GM18502 (cell line): ENCODE measurements at regions not wholly inside any gene's neighbourhood (a gene's known extent, or its start where the extent isn't known, plus 50 kb on each side); places are given as distances from the start of the nearest gene placed in this dataset.
"Not testable (repeated sequence)": the region's sequence is repeated elsewhere in the genome, so short reads cannot be mapped to it uniquely, and the experiment has no call there.

Experiments
- ATAC-seq: cut with Tn5 transposase; IDR thresholded peaks from one replicate; pipeline ENCODE4 v1.9.1; 2021; ENCODE audit warnings: mild to moderate bottlenecking; ENCODE audit not compliant: unreplicated experiment, poor library complexity

GRCh38 chr7:25677595-25677994, 449.3 kb upstream of the NPVF start:
- ATAC-seq: no peak

- no peak for ATAC-seq
Measured at GRCh38 chr7:25678215-25678614, 449.9 kb upstream of the NPVF start.

DNA sequence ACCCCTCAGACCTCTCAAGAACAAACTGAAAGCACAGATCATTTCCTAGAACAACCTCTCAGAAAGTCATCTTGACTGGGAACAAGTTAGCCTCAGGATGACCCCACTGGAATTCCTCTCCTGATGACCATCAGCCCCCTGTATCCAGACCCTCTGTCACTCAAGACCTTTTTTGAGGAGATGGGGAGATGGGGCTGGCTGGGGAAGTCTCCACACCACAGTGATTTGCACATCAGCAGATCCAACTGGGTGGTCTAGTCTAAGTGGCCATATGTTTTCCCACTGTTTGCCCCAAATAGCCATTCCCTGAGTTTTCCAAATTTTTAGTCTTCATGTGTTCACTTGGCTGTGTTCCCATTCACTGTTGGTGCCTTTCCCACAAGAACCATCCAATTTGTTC, 452.4 kb upstream of the NPVF start:
- ATAC-seq: no peak

GRCh38 chr7:25684360-25684759, 456.1 kb upstream of the NPVF start:
- no peak for ATAC-seq

GRCh38 chr7:25686493-25686892, 458.2 kb upstream of the NPVF start:
- ATAC-seq: no peak

DNA sequence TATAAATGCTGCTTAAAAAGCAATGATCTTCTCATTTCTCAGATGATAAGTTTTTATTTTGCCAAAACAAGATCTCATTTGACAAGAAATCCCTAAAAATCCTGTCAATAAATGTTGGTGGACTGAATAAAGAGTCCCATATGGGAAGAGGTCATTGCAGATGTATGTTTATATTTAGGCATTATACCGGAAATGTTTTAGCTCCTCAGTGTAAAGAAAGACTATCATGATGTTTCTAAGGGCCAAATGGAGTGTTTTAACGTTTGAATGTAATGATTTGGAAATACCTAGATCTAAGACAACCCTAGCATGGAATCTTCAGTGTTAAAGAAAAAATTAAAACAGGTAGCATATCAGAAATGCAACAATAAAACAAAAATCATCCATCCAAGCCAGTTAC, 457.8 kb upstream of the NFE2L3 start:
- ATAC-seq: no peak

- no peak for ATAC-seq
Measured at GRCh38 chr7:25694699-25695098, 457.3 kb upstream of the NFE2L3 start.

DNA sequence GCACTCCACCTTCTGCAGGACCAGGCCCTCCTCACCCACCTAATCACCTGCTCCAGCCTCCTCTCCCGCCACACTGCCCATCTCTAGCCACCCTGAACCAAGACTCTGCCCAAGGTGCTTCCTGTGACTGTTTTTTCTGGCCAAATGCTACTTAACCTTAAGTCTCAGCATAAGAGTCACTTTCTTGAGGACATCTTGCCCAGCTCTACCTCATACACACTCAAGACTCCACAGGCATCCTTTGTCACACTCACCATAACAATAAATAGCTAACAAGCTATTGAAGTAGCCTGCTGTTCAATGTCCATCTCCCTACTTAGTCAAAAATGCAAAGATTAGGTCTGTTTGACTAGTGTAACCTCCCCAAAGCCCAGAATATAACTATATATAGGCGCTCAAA, 455.4 kb upstream of the NFE2L3 start:
- ATAC-seq: no peak

- ATAC-seq: no peak
Measured at GRCh38 chr7:25698451-25699113, 453.4 kb upstream of the NFE2L3 start.

DNA sequence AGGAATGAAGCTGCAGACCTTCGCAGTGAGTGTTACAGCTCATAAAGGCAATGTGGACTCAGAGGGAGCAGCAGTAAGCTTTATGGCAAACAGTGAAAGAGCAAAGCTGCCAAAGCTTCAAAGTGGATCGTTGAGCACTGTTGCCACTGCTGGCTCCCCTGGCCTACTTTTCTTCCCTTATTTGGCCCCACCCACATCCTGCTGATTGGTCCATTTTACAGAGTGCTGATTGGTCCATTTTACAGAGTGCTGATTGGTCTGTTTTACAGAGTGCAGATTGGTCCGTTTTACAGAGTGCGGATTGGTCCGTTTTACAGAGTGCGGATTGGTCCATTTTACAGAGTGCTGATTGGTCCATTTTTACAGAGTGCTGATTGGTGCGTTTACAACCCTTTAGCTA, 451.9 kb upstream of the NFE2L3 start:
- ATAC-seq: not testable (repeated sequence)

GRCh38 chr7:25704413-25704812, 447.6 kb upstream of the NFE2L3 start:
- no peak for ATAC-seq

DNA sequence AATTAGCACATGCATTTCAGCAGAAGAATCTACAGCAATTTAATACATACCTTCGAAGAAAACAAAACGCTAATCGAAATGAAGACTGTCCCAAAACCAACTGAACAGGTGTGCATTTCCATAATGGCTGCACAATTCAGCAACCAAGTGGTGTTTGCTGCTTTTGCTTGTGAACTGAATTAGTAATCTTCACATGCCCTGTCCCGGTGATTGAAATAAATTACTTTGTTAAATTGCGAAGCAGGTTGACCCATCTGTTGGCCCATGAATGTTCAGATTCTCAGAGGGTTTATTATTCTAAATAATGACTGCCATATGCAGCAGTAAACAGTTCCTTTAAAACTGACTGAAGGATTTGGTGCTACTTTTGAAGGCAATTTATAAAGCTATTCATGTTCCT, 445.2 kb upstream of the NFE2L3 start:
- ATAC-seq: no peak

DNA sequence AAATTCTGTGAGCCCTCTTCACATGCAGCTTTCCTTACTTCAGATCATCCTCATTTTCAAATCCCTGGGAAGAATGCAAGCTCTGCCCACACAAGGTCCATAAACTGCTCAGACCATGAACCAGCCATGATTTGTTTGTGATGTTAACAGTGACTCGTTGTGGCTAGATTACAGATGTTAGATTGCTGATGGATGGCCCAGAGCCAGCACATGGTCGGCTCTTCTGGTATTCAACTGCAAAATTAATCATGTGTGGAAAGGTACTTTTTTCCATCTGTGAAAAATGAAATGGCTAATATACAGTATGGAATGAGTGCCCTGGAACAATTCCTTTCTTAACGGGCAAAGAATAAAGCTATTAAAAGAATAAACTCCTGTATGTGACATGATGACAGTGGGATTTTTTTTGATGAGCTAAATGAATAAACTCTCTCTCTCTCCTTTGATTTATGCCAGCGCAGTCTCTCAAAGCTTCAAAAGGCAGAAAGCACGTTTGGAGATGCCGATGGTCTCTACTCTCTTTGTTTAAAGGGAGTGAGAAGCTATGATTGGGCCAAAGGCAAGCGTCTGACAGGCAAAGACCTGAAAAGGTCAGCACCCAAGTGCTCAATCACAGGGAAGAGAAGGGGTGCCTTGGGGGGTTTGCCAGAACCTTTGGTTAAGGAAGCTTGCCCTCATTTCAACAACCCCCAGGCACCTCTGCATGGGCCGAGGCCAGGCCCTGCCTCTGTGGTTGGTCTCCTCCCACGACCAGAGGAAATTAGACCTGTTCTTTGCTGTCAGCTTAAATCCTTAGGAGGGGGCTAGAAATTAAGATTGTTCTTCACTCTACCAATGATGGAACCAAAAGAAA, 444.0 kb upstream of the NFE2L3 start:
- ATAC-seq: no peak

- ATAC-seq: no peak
Measured at GRCh38 chr7:25710959-25711358, 441.0 kb upstream of the NFE2L3 start.

- ATAC-seq: no peak
Measured at GRCh38 chr7:25711940-25712339, 440.1 kb upstream of the NFE2L3 start.

DNA sequence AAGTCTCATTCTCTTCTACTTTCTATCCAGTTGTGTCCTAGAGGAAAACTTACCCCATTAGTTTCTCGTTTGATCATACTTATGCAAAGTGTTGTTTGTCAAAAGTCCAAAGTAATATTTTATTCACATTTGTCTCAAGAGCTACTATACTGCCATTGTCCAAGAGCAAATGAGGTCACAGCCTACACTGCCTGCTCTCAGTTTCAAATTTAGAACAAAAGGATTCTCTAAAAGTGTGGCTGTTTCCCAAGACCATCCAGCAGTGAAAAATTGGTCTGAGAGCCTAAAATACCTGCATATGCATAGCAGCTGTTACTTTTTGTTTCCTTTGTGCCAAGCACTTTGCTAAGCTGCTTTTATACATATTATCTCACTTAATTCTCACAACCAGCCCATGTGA, 439.5 kb upstream of the NFE2L3 start:
- no peak for ATAC-seq

GRCh38 chr7:25714013-25714412, 438.0 kb upstream of the NFE2L3 start:
- ATAC-seq: no peak

DNA sequence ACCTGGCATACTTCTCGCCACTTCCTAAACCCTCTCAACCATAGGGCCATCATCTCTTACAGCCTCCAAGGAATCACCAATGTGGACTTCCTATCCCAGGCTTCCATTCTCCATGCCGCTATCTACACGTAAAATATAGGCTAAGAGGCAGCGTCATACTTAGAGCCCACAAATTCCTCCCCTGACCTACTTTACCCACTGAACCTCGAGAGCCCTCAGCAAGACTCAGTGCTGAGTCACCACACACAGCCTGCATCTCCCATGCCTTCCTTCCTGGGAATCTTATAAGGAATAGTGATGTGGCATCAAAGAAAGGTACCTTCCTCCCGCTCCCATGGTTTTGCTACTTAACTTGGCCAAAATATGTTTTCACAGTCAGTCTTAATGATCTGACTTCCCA, 435.6 kb upstream of the NFE2L3 start:
- ATAC-seq: no peak

GRCh38 chr7:25718596-25718995, 433.4 kb upstream of the NFE2L3 start:
- no peak for ATAC-seq

DNA sequence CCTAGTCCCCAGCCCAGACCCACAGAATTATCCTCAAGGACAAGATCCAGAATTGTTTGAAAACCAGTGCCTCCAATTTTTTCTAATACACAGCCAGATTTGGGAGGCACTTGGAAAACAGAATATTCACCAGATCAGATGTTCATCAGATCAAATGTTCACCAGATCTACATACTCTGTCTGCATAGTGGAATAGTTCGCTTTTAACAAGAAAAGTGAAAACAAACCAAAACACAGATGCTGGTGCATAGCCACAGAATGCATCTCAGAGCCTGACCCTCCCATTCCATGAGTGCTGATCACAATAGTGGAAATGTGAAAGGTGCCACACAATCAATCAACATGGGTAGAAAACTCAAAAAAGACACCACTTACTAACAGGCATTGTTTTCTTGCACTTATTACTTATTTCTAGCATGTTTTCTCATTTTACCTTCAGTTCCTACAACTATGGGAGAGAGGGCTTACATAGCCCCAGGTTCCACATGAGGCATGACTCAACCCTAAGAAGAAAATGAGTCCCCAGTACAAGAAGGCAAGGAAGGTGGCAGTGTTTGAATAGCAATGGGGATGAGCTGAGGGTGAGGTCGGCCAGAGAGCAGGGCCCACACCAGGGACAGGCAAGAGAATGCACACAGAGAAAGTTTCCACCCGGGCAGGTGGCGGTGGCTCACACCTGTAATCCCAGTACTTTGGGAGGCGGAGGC, 432.7 kb upstream of the NFE2L3 start:
- no peak for ATAC-seq

DNA sequence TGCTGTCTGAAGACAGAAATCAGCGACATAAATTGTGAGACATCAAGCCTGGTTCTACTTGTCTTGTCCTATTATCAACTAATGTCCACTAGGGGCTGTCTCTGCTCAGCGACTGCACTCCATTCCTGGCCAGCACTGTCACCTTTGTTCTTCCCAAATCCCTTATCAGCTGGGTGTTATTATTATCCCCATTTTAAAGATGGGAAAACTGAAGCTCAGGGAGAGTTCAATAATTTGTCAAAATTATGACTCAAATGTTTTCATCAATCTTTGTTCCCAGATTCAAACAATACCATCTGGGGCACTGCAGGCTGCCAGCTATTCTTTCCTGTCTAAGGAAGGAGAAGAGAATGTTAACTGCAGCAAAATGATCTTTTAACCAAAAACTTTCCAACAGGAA, 431.6 kb upstream of the NFE2L3 start:
- no peak for ATAC-seq
